ENCODE measurements at regions not wholly inside any gene's neighbourhood (a gene's known extent, or its start where the extent isn't known, plus 50 kb on each side); places are given as distances from the start of the nearest gene placed in this dataset.
"Not testable (repeated sequence)": the region's sequence is repeated elsewhere in the genome, so short reads cannot be mapped to it uniquely, and the experiment has no call there.

- FAIRE-seq (no peak), DNase-seq (ENCODE audit: extremely low spot score, insufficient read length, low read depth) (no peak)
These were observed 119.2 kb downstream of the RASSF10 start for GRCh38 chr11:13128354-13128753.

- DNase-seq (ENCODE audit: extremely low spot score, insufficient read length, low read depth) (no peak), FAIRE-seq (no peak)
These were observed 125.0 kb downstream of the RASSF10 start for GRCh38 chr11:13134066-13134465.

GRCh38 chr11:13134886-13135285, 125.8 kb downstream of the RASSF10 start:
- no peak for FAIRE-seq
- no peak for DNase-seq (ENCODE audit: extremely low spot score, insufficient read length, low read depth)

- no peak for DNase-seq (ENCODE audit: extremely low spot score, insufficient read length, low read depth)
These were observed 126.5 kb downstream of the RASSF10 start for GRCh38 chr11:13135385-13136271.

GRCh38 chr11:13136272-13136596, 127.1 kb downstream of the RASSF10 start:
- no peak for DNase-seq (ENCODE audit: extremely low spot score, insufficient read length, low read depth)
- no peak for FAIRE-seq

More at GRCh38 chr11:13135385-13136271, 126.5 kb downstream of the RASSF10 start:
- FAIRE-seq, result no peak

GRCh38 chr11:13137844-13138301, 128.8 kb downstream of the RASSF10 start:
- DNase-seq (ENCODE audit: extremely low spot score, insufficient read length, low read depth), result no peak
- FAIRE-seq, result no peak

- FAIRE-seq, result not testable (repeated sequence)
These were observed 130.0 kb downstream of the RASSF10 start for GRCh38 chr11:13139085-13139484.

GRCh38 chr11:13140028-13140870, 131.1 kb downstream of the RASSF10 start:
- DNase-seq (ENCODE audit: extremely low spot score, insufficient read length, low read depth), result peak; percentile 46

More at GRCh38 chr11:13139085-13139484, 130.0 kb downstream of the RASSF10 start:
- DNase-seq (ENCODE audit: extremely low spot score, insufficient read length, low read depth), result not testable (repeated sequence)

GRCh38 chr11:13140873-13141655, 131.9 kb downstream of the RASSF10 start:
- FAIRE-seq (peak; percentile 44), DNase-seq (ENCODE audit: extremely low spot score, insufficient read length, low read depth) (no peak)

More at GRCh38 chr11:13140028-13140870, 131.1 kb downstream of the RASSF10 start:
- peak; percentile 87 for FAIRE-seq

GRCh38 chr11:13141731-13142709, 132.9 kb downstream of the RASSF10 start:
- DNase-seq (ENCODE audit: extremely low spot score, insufficient read length, low read depth) (no peak), FAIRE-seq (no peak)

- DNase-seq (ENCODE audit: extremely low spot score, insufficient read length, low read depth), result no peak
- FAIRE-seq, result no peak
These were observed 133.9 kb upstream of the BMAL1 start for GRCh38 chr11:13143486-13144297.

- FAIRE-seq (no peak), DNase-seq (ENCODE audit: extremely low spot score, insufficient read length, low read depth) (no peak)
These were observed 132.1 kb upstream of the BMAL1 start for GRCh38 chr11:13145461-13145860.

- FAIRE-seq (no peak), DNase-seq (ENCODE audit: extremely low spot score, insufficient read length, low read depth) (no peak)
These were observed 127.6 kb upstream of the BMAL1 start for GRCh38 chr11:13149991-13150390.

GRCh38 chr11:13150487-13150886, 127.1 kb upstream of the BMAL1 start:
- no peak for FAIRE-seq
- no peak for DNase-seq (ENCODE audit: extremely low spot score, insufficient read length, low read depth)

- DNase-seq (ENCODE audit: extremely low spot score, insufficient read length, low read depth) (no peak), FAIRE-seq (no peak)
These were observed 125.3 kb upstream of the BMAL1 start for GRCh38 chr11:13152264-13152663.

GRCh38 chr11:13152736-13153541, 124.7 kb upstream of the BMAL1 start:
- FAIRE-seq (no peak), DNase-seq (ENCODE audit: extremely low spot score, insufficient read length, low read depth) (no peak)

GRCh38 chr11:13154374-13154773, 123.2 kb upstream of the BMAL1 start:
- FAIRE-seq, result not testable (repeated sequence)

More at GRCh38 chr11:13154374-13154773, 123.2 kb upstream of the BMAL1 start:
- DNase-seq (ENCODE audit: extremely low spot score, insufficient read length, low read depth), result not testable (repeated sequence)
